Upper lobe of right lung (tissue), 1 donor: ENCODE measurements at regions not wholly inside any gene's neighbourhood (a gene's known extent, or its start where the extent isn't known, plus 50 kb on each side); places are given as distances from the start of the nearest gene placed in this dataset.

Experiments
- ATAC-seq: fragments of 200-7000 bp; cut with Tn5 transposase; one replicate; pipeline ENCODE4 v1.9.1; 2020; ENCODE audit warnings: mild to moderate bottlenecking, moderate library complexity
- DNase-seq: peaks from one replicate; pipeline ENCODE4 v3.0.0-alpha.2; 2020
- H3K27ac ChIP-seq: fragments of 200-600 bp; one replicate; pipeline ENCODE4 v1.8.0; 2022
- H3K27me3 ChIP-seq: fragments of 200-600 bp; one replicate; pipeline ENCODE4 v1.8.0; 2022; ENCODE audit warnings: mild to moderate bottlenecking
- H3K36me3 ChIP-seq: fragments of 200-600 bp; one replicate; pipeline ENCODE4 v1.8.0; 2022
- H3K4me1 ChIP-seq: fragments of 200-600 bp; one replicate; pipeline ENCODE4 v1.8.0; 2022
- H3K4me3 ChIP-seq: fragments of 200-600 bp; one replicate; pipeline ENCODE4 v1.8.0; 2022; ENCODE audit warnings: mild to moderate bottlenecking
- H3K9me3 ChIP-seq: fragments of 200-600 bp; one replicate; pipeline ENCODE4 v1.8.0; 2022
- CTCF ChIP-seq: fragments of 200-600 bp; IDR thresholded peaks from one replicate; pipeline ENCODE4 v1.8.0; 2022; ENCODE audit warnings: antibody characterized with exemption
- intact Hi-C: fragments of 100-400 bp; cut with DNase I; formaldehyde crosslinking; loops from one replicate; pipeline ENCODE4 v1.11.0; 2022
- donor health status: DM: no; HTN: yes; CAD: no; lungs with severe emphysema.

DNA sequence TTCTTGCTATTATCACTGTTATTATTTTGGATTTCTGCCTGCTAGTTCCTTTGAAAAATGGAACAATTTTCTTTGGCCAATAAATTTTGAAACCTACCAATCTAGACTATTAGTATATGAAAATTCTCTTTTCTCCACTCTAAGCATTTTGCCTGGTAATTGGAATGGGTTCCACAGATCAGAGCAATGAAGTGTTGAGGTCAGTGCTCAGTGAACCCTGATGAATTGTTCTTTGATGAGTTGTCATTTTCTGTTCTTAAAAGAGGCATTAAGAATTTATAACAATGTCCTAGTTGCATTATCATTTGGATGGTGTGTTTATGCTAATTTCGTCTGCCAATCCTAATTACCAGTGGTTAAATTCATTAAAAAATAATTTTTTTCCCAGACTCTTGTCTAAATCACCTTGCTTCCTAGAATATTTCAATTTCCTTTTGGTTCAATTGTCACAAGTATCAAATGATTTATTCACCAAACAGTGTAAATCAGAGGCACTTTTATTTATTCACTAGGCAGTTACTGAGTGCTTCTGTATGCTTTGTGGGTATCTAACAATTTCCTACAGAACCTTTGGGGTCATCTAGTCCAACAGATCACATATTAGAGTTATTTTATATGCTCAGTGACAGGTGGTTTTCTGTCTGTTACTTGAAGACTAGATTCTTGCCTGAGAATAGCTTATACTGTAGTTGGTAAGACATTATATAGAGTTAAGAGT lies 239.0 kb downstream of the DNAJB9 start:
- Histone ChIP-seq H3K4me3 (no peak overlapping the region), H3K27ac (no peak overlapping the region), H3K36me3 (no peaks in the 10 kb centered on the region), H3K9me3 (no peaks in the 10 kb centered on the region), H3K27me3 (no peaks in the 10 kb centered on the region), H3K4me1 (no peaks in the 10 kb centered on the region)
- ATAC-seq: no peak
- no peak for DNase-seq
- intact Hi-C loops: no loop called here
- no peak for TF ChIP-seq CTCF

DNA sequence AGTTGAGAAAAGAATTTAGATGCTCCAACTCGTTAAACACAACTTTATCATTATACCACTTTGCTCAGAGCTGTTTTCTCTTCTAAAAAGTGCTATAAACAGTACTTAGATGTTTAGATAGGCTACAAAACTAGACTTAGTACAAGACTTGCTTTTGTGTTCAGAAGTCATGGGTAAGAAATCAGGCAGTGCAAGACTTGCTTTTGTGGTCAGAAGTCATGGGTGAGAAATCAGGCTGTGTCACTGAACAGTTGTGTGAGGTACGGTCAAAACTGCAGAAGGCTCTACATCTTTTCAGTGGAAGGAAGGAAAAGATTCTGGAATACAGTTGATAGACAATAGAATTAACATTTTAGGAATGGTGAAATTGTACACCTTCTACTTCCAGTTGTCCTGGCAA lies 239.7 kb downstream of the DNAJB9 start:
- no peak for ATAC-seq

DNA sequence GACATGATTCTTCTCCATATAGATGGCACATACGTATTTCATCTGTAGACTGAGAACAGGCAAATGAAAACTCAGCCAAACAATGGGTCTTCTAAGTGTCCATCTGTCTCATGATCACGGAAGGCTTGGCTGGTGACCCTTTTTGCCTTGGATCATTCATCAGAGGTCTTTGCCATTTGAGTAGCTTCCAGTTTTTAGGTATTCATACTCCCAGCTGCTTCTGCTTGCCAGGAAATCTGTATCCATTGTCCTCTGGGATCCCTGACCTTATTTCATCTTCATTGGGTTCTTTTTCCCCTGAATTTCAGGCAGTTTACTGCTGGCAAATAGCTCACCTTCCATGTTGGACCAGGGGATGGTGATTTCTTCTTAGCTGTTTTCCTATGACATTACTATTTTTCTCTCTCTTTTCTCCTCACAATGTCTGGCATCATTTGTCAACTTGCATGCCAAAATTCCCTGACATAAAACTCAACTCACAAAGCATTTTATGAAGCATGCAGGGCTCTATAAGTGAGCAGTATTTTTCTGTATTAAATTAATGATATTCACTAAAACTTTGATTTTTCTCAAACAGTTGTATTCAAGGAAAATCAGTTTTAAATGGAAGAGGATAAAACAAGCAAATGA lies 241.2 kb downstream of the DNAJB9 start:
- no peak for ATAC-seq
- H3K9me3 ChIP-seq: no peaks in the 10 kb centered on the region
- no peak for DNase-seq
- intact Hi-C loops: no loop called here
- no peaks in the 10 kb centered on the region for H3K36me3 ChIP-seq
- H3K4me1 ChIP-seq: no peaks in the 10 kb centered on the region
- no peak overlapping the region for H3K4me3 ChIP-seq
- H3K27me3 ChIP-seq: no peaks in the 10 kb centered on the region
- no peak overlapping the region for H3K27ac ChIP-seq
- no peak for TF ChIP-seq CTCF

More for the DNA sequence above, 239.7 kb downstream of the DNAJB9 start:
- Histone ChIP-seq H3K9me3 (no peaks in the 10 kb centered on the region), H3K27ac (no peak overlapping the region), H3K4me1 (no peaks in the 10 kb centered on the region), H3K4me3 (no peak overlapping the region), H3K36me3 (no peaks in the 10 kb centered on the region), H3K27me3 (no peaks in the 10 kb centered on the region)
- TF ChIP-seq CTCF: no peak
- no peak for DNase-seq
- intact Hi-C loops: no loop called here

DNA sequence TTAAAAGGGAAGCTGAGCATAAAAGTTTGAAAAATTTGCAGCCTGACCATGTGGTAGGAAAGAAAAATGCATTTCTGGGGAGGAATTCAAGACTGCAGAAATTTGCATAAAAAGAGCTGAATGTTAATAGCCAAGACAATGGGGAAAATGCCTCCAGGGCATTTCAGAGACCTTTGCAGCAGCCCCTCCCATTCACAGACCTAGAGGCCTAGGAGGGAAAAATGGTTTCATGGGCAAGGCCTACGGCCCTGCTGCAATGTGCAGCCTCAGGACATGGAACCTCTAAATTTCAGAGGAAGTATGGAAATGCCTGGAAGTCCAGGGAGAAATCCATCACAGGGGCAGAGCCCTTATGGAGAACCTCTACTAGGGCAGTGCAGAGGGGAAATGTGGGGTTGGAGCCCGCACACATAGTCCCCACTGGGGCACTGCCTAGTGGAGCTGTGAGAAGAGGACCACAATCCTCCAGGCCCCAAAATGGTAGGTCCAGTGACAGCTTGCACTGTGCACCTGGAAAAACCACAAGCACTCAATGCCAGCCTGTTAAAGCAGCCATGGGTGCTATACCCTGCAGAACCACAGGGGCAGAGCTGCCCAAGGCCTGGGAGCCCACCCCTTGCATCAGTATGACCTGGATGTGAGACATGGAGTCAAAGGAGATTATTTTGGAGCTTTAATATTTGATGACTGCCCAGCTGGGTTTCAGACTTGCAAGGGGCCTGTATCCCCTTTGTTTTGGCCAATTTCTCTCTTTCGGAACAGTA lies 243.8 kb downstream of the DNAJB9 start:
- no peak for TF ChIP-seq CTCF
- Histone ChIP-seq H3K9me3 (no peaks in the 10 kb centered on the region), H3K4me1 (no peaks in the 10 kb centered on the region), H3K4me3 (no peak overlapping the region), H3K36me3 (no peaks in the 10 kb centered on the region), H3K27ac (no peak overlapping the region), H3K27me3 (no peaks in the 10 kb centered on the region)
- no peak for DNase-seq
- no peak for ATAC-seq
- intact Hi-C loops: no loop called here

GRCh38 chr7:108815815-108816214 lies 246.1 kb downstream of the DNAJB9 start:
- DNase-seq (no peak), ATAC-seq (no peak)
- TF ChIP-seq CTCF: no peak
- H3K36me3 ChIP-seq: no peaks in the 10 kb centered on the region
- H3K4me1 ChIP-seq: no peaks in the 10 kb centered on the region
- H3K27me3 ChIP-seq: no peaks in the 10 kb centered on the region
- intact Hi-C loops: no loop called here
- H3K27ac ChIP-seq: no peak overlapping the region
- no peak overlapping the region for H3K4me3 ChIP-seq
- no peaks in the 10 kb centered on the region for H3K9me3 ChIP-seq
